HUES48 (cell line): ENCODE measurements at regions not wholly inside any gene's neighbourhood (a gene's known extent, or its start where the extent isn't known, plus 50 kb on each side); places are given as distances from the start of the nearest gene placed in this dataset.
"Not testable (repeated sequence)": the region's sequence is repeated elsewhere in the genome, so short reads cannot be mapped to it uniquely, and the experiment has no call there.

Source experiments
- H3K27ac ChIP-seq: one replicate; pipeline ENCODE4 v1.7.0; 2013; ENCODE audit warnings: low read depth, low read length, inconsistent platforms
- H3K27me3 ChIP-seq: 2 replicates; pipeline ENCODE4 v1.6.1; 2013; ENCODE audit warnings: mild to moderate bottlenecking, low read length; ENCODE audit not compliant: control insufficient read depth, insufficient read depth
- H3K36me3 ChIP-seq: 2 replicates; pipeline ENCODE4 v1.6.1; 2013; ENCODE audit warnings: low read length; ENCODE audit not compliant: control insufficient read depth, insufficient read depth
- H3K4me1 ChIP-seq: 2 replicates; pipeline ENCODE4 v1.6.1; 2013; ENCODE audit warnings: mild to moderate bottlenecking, low read length; ENCODE audit not compliant: control insufficient read depth, insufficient read depth
- H3K4me3 ChIP-seq: 2 replicates; pipeline ENCODE4 v1.5.1; 2013; ENCODE audit warnings: mild to moderate bottlenecking, low read depth, low read length
- H3K9ac ChIP-seq: 2 replicates; pipeline ENCODE4 v1.6.1; 2013; ENCODE audit warnings: mild to moderate bottlenecking, low read depth, low read length, moderate library complexity
- H3K9me3 ChIP-seq: 2 replicates; pipeline ENCODE4 v1.6.1; 2013; ENCODE audit warnings: low read length; ENCODE audit not compliant: control insufficient read depth, insufficient read depth

DNA sequence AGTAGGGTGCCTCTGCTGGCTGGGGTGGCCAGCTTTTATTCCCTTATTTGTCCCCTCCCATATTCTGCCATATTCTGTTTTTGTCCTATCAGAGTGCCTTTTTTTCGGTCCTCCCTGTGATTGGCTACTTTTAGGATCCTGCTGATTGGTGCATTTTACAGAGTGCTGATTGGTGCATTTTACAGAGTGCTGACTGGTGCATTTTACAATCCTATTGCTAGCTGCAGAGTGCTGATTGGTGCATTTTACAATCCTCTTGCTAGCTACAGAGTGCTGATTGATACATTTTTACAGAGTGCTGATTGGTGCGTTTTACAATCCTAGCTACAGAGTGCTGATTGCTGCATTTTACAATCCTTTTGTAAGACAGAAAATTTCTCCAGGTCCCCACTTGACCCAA, 126.3 kb upstream of the UXS1 start:
- not testable (repeated sequence) for H3K27me3 ChIP-seq, H3K4me1 ChIP-seq, H3K9ac ChIP-seq, H3K9me3 ChIP-seq, H3K27ac ChIP-seq, H3K4me3 ChIP-seq, H3K36me3 ChIP-seq

DNA sequence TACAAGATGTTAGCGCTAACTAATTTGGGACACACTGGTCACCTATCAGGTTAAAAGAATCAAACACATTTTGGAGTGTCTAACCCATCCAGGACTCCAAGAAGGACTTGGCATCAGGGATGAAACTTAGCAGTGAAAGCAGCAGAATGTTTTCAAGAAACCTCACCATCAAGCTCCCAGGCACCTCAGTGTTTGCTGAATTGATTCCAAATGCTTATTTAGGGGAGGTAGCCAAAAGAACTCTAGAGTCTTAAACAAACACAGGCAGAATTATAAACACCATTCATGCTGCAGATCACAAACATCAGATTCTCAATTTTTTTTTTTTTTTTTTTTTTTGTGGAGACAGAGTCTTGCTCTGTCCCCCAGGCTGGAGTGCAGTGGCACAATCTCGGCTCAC, 122.8 kb upstream of the UXS1 start:
- no peaks in the 10 kb centered on the region for H3K4me1 ChIP-seq
- H3K4me3 ChIP-seq = no peak overlapping the region
- H3K9ac ChIP-seq = no peak overlapping the region
- H3K36me3 ChIP-seq = no peaks in the 10 kb centered on the region
- no peak overlapping the region for H3K27ac ChIP-seq
- no peaks in the 10 kb centered on the region for H3K9me3 ChIP-seq
- H3K27me3 ChIP-seq = no peaks in the 10 kb centered on the region

DNA sequence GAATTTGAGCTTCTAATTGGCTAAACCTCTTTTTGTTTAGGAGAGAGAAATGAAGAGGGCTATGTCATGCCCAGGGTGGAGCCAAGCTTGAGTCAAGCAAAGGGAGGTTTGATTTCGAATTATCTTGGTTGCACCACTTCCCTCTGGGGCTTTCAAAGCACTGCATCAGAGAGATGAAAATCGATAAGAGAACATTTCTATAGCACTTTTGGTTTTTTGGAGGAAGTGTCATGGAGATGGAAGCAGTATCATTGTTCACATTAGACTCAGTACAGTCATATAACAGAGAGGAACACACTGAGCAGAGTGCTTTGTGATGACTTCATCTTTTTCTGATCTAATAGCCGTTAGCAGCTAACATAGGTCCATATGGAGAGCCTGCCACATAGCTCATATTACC, 120.3 kb upstream of the UXS1 start:
- H3K9me3 ChIP-seq = no peaks in the 10 kb centered on the region
- peaks cover 6% of the 10 kb centered on the region; the same call in 1 of the 2 replicates for H3K4me1 ChIP-seq
- H3K4me3 ChIP-seq = no peak overlapping the region
- no peaks in the 10 kb centered on the region for H3K27me3 ChIP-seq
- H3K9ac ChIP-seq = no peak overlapping the region
- H3K36me3 ChIP-seq = no peaks in the 10 kb centered on the region
- H3K27ac ChIP-seq = no peak overlapping the region

DNA sequence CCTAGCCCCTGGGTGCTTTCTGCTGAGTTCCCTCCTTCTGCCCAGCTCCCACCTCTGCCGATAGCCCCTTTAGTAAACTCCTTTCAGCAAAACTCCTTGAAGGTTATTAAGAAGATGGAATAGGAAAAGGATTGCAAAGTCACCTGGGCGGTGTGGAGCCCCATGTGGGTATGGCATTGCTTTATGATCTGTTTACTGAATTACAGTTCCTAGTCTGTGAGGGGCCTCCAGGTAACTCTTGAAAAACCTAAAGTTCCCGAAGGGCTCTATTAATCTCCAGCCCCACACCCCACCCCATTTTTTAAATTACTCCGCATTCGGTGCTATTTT, 116.9 kb upstream of the UXS1 start:
- H3K9me3 ChIP-seq = no peaks in the 10 kb centered on the region
- H3K9ac ChIP-seq = no peak overlapping the region
- H3K4me3 ChIP-seq = no peak overlapping the region
- H3K36me3 ChIP-seq = no peaks in the 10 kb centered on the region
- H3K27ac ChIP-seq = no peak overlapping the region
- H3K4me1 ChIP-seq = peaks cover 6% of the 10 kb centered on the region; the same call in 1 of the 2 replicates
- no peaks in the 10 kb centered on the region for H3K27me3 ChIP-seq

DNA sequence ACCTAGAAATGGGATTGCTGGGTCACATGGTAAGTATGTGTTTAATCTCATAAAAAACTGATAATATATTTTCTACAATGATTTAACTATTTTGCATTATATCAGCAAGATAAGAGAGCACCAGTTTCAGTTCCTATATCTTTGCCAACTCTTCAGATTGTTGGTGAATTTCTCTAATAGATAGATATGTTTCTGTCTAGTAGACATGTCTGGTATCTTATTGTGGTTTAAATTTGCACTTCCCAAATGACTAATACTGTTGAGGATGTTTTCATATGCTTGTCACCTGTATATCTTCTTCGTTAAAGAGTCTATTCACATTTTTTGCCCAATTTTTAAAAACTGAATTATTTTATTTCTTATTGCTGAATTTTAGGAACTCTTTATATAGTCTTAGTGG, 113.8 kb upstream of the UXS1 start:
- H3K27ac ChIP-seq = no peak overlapping the region
- no peaks in the 10 kb centered on the region for H3K27me3 ChIP-seq
- H3K4me1 ChIP-seq = peaks cover 6% of the 10 kb centered on the region; the same call in 1 of the 2 replicates
- no peaks in the 10 kb centered on the region for H3K9me3 ChIP-seq
- no peak overlapping the region for H3K4me3 ChIP-seq
- no peak overlapping the region for H3K9ac ChIP-seq
- no peaks in the 10 kb centered on the region for H3K36me3 ChIP-seq

DNA sequence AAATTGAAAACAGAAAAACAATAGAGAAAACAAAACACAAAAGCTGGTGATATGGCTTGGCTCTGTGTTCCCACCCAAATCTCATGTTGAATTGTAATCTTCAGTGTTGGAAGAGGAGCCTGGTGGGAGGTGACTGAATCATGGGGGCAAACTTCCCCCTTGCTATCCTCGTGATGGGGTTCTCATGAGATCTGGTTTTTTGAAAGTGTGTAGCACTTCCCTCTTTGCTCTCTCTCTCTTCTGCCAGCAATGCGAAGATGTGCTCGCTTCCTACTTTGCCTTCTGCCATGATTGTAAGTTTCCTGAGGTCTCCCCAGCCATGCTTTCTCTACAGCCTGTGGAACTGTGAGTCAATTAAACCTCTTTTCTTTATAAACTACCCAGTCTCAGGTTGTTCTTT, 112.3 kb upstream of the UXS1 start:
- Histone ChIP-seq H3K4me1 (peaks cover 6% of the 10 kb centered on the region; the same call in 1 of the 2 replicates), H3K9me3 (no peaks in the 10 kb centered on the region), H3K36me3 (no peaks in the 10 kb centered on the region), H3K27me3 (no peaks in the 10 kb centered on the region), H3K9ac (no peak overlapping the region), H3K27ac (no peak overlapping the region), H3K4me3 (no peak overlapping the region)

DNA sequence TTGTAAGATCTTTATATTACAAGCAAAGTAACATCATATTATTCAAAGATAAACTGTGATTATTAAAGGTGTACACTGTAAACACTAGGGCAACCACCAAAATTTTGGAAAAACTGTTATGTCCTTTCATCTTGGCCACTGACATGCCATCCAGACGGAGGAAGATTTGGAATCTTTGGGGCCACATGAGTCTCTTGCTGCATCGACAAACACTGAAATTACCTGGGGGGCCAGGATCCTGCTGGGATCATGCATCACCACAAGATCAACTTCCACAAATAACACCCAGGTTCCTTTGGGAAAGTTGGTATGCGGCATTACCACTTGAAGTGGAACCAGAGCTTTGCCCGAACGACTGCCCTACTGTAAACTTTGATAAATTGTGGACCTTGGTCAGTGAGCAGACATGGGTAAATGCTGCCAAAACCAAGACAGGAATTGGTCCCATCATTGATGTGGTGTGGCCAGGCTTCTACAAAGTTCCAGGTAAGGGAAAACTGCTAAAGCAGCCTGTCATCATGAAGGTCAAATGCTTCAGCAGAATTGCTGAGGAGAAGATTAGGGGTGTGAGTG, 110.6 kb upstream of the UXS1 start:
- Histone ChIP-seq H3K27me3 (no peaks in the 10 kb centered on the region), H3K4me3 (no peak overlapping the region), H3K9ac (no peak overlapping the region), H3K36me3 (no peaks in the 10 kb centered on the region), H3K27ac (no peak overlapping the region), H3K4me1 (no peaks in the 10 kb centered on the region), H3K9me3 (no peaks in the 10 kb centered on the region)

DNA sequence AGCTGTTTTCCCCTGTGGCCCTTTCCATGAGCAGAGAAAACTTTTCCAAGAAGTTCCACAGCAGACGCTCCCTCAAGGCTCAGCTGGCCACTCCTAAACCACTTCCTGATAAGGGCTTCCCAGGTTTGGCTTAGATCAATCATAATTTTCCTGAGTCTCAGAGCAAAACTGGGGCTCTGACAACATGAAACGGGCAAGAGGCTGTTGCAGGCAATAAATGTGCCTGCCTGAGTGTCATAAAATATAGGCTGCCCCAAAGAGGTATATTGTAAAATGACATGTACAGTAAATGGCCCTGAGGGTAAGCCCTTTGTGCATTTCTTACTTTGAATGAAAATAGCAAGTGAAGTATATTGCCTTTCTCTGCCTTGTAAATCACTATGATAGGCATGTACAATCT, 105.6 kb upstream of the UXS1 start:
- Histone ChIP-seq H3K36me3 (no peaks in the 10 kb centered on the region), H3K27ac (no peak overlapping the region), H3K4me1 (no peaks in the 10 kb centered on the region), H3K9ac (no peak overlapping the region), H3K9me3 (no peaks in the 10 kb centered on the region), H3K4me3 (no peak overlapping the region), H3K27me3 (no peaks in the 10 kb centered on the region)

DNA sequence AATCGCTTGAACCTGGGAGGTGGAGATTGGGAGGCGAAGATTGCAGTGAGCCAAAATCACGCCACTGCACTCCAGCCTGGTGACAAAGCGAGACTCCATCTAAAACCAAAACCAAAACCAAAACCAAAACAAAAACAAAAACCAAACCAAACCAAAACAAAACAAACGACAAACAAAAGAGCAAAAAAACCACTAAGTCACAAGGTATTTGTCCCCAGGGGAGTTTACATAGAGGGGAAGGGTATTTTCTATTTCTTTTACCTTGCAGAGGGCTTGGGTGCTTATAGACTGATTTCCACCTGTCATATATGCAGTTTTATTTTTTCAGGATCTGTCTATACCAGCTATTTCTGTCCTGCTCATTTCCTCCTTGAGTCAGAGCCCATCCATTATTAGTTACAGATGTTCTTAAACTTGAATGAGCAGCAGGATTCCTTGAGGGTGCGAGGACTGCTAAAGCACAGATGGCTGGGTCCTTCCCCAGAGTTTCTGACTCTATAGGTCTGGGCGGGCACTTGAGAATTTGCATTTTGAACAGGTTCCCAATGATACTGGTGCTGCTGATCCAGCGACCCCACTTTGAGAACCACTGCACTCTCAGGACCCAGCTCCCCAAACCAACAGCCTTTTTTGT, 102.2 kb upstream of the UXS1 start:
- Histone ChIP-seq H3K27me3 (no peaks in the 10 kb centered on the region), H3K4me3 (no peak overlapping the region), H3K27ac (no peak overlapping the region)

DNA sequence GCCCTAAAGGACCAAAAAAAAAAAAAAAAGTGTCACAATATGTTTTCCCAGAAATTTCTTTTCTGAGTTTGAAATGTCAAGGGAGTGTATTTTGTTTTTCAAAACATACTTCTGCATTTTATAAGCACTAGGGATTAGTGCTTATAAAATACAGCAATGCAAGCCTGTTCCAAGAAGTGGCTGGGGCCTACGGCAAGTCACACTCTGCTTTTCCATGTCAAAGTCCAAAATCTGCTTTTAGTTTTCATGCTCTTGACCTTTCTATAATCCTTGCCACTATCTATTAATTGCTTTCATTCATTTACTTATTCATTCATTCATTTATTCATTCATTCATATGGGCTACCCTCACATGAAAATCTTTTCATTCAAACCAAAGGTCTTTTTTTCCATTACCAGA, 100.1 kb upstream of the UXS1 start:
- Histone ChIP-seq H3K27me3 (no peaks in the 10 kb centered on the region), H3K27ac (no peak overlapping the region), H3K36me3 (no peaks in the 10 kb centered on the region), H3K9me3 (no peaks in the 10 kb centered on the region), H3K4me3 (no peak overlapping the region), H3K9ac (no peak overlapping the region), H3K4me1 (no peaks in the 10 kb centered on the region)

More for the DNA sequence above, 102.2 kb upstream of the UXS1 start:
- no peak overlapping the region for H3K9ac ChIP-seq
- H3K4me1 ChIP-seq = no peaks in the 10 kb centered on the region
- H3K9me3 ChIP-seq = no peaks in the 10 kb centered on the region
- H3K36me3 ChIP-seq = no peaks in the 10 kb centered on the region

DNA sequence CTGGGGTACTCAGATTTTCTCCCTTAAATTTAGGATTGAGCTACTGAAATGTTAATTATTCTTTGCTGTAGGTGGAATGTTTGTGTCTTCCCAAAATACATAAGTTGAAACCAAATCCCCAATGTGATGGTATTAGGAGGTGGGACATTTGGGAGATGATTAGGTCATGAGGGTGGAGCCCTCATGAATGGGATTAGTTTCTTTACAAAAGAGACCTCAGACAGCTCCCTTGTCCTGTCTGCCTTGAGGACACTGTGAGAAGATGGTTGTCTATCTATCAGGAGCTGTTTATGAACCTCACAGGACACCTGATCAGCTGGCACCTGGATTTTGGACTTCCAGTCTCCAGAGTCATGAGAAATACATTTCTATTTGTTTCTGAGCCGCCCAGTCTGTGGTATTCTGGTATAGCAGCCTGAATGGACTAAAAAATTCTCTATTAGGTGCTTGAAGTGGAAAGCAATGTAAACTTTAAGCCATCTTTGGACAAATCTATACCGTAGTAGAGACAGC, 99.2 kb upstream of the UXS1 start:
- H3K4me3 ChIP-seq = no peak overlapping the region
- H3K9me3 ChIP-seq = no peaks in the 10 kb centered on the region
- H3K36me3 ChIP-seq = no peaks in the 10 kb centered on the region
- H3K27ac ChIP-seq = no peak overlapping the region
- no peaks in the 10 kb centered on the region for H3K4me1 ChIP-seq
- H3K27me3 ChIP-seq = no peaks in the 10 kb centered on the region
- H3K9ac ChIP-seq = no peak overlapping the region
